Neural progenitor cell (in vitro differentiated cells): ENCODE measurements at regions not wholly inside any gene's neighbourhood (a gene's known extent, or its start where the extent isn't known, plus 50 kb on each side); places are given as distances from the start of the nearest gene placed in this dataset.

ENCODE experiments used
- DNase-seq: peaks from one replicate; pipeline ENCODE4 v3.0.0-alpha.2; 2016; ENCODE audit warnings: low spot score
- H2AFZ ChIP-seq: fragments of 200-600 bp; sonication (generic); replicated peaks from 2 replicates; pipeline ENCODE4 v1.6.1; 2016; ENCODE audit warnings: antibody characterized with exemption
- H3F3A ChIP-seq: fragments of 200-600 bp; sonication (generic); 2 replicates; pipeline ENCODE4 v1.6.1; 2016; ENCODE audit warnings: antibody characterized with exemption, low read depth
- H3K27ac ChIP-seq: fragments of 200-600 bp; sonication (generic); 2 replicates; pipeline ENCODE4 v1.5.1; 2016; ENCODE audit warnings: mild to moderate bottlenecking
- H3K27me3 ChIP-seq: fragments of 200-600 bp; sonication (generic); 2 replicates; pipeline ENCODE4 v1.6.1; 2016; ENCODE audit warnings: mild to moderate bottlenecking, moderate library complexity
- H3K36me3 ChIP-seq: fragments of 200-600 bp; sonication (generic); 2 replicates; pipeline ENCODE4 v1.5.1; 2016
- H3K4me1 ChIP-seq: fragments of 200-600 bp; sonication (generic); 2 replicates; pipeline ENCODE4 v1.6.1; 2016; ENCODE audit warnings: mixed run types
- H3K4me2 ChIP-seq: fragments of 200-600 bp; sonication (generic); 2 replicates; pipeline ENCODE4 v1.6.1; 2016
- H3K4me3 ChIP-seq: fragments of 200-600 bp; sonication (generic); 2 replicates; pipeline ENCODE4 v1.5.1; 2016
- H3K79me2 ChIP-seq: fragments of 200-600 bp; sonication (generic); 2 replicates; pipeline ENCODE4 v1.6.1; 2016; ENCODE audit warnings: low read depth
- H3K9ac ChIP-seq: fragments of 200-600 bp; sonication (generic); 2 replicates; pipeline ENCODE4 v1.6.1; 2016
- H3K9me3 ChIP-seq: fragments of 200-600 bp; sonication (generic); 2 replicates; pipeline ENCODE4 v1.5.1; 2016; ENCODE audit warnings: low read depth
- H4K20me1 ChIP-seq: fragments of 200-600 bp; sonication (generic); 2 replicates; pipeline ENCODE4 v1.6.1; 2016; ENCODE audit warnings: low read depth
- H3K27ac Mint-ChIP-seq: 3 replicates; pipeline ENCODE4 v1.8.0; 2021; ENCODE audit warnings: mixed read lengths
- H3K27me3 Mint-ChIP-seq: 2 replicates; pipeline ENCODE4 v1.8.0; 2022; ENCODE audit warnings: low read depth, mild to moderate bottlenecking, inconsistent platforms, moderate library complexity, mixed read lengths; ENCODE audit not compliant: insufficient read depth
- H3K36me3 Mint-ChIP-seq: 3 replicates; pipeline ENCODE4 v1.8.0; 2021; ENCODE audit warnings: mixed read lengths
- H3K4me1 Mint-ChIP-seq: 3 replicates; pipeline ENCODE4 v1.8.0; 2021; ENCODE audit warnings: mixed read lengths
- H3K4me3 Mint-ChIP-seq: 3 replicates; pipeline ENCODE4 v1.8.0; 2021; ENCODE audit warnings: mild to moderate bottlenecking, moderate library complexity, mixed read lengths
- H3K9me3 Mint-ChIP-seq: 3 replicates; pipeline ENCODE4 v1.8.0; 2020; ENCODE audit warnings: mixed read lengths
- CTCF ChIP-seq: fragments of 200-600 bp; sonication (generic); IDR thresholded peaks from 2 replicates; pipeline ENCODE4 v1.5.1; 2017; ENCODE audit warnings: antibody characterized with exemption, mild to moderate bottlenecking
- EZH2 ChIP-seq: fragments of 200-600 bp; sonication (generic); IDR thresholded peaks from 2 replicates; pipeline ENCODE4 v1.6.1; 2017; ENCODE audit warnings: antibody characterized with exemption, mild to moderate bottlenecking, moderate library complexity
- EZH2phosphoT487 ChIP-seq: fragments of 200-600 bp; sonication (generic); IDR thresholded peaks from 2 replicates; pipeline ENCODE4 v1.6.1; 2017; ENCODE audit warnings: antibody characterized with exemption

DNA sequence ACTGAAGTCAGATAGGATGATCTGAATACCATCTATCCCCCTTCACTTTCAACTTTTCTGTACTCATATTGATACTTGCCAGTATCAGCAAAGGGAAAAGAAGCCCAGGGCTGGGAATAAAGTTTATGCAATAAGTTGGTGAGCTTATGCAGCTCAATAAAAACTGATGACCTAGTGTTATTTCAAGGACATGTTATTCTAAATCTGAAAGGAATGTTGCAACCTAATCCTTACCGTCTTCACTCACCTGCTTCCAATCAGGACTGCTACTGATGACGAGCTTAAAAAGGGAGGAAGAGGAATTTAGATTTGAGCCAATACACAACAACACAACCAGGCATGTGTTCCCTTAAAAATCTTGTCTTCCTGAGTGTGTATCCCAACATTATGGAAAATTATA lies 419.9 kb downstream of the SPRY1 start:
- H3K4me1 Mint-ChIP-seq, result peaks cover 9% of the 10 kb centered on the region
- Histone ChIP-seq H4K20me1 (no peaks in the 10 kb centered on the region), H2AFZ (no peak overlapping the region), H3K27me3 (no peaks in the 10 kb centered on the region), H3K4me2 (no peak overlapping the region), H3K79me2 (no peaks in the 10 kb centered on the region), H3K27ac (no peak overlapping the region), H3K36me3 (no peaks in the 10 kb centered on the region), H3K9ac (no peak overlapping the region), H3F3A (no peaks in the 10 kb centered on the region), H3K4me1 (no peaks in the 10 kb centered on the region), H3K4me3 (no peak overlapping the region), H3K9me3 (no peaks in the 10 kb centered on the region)
- peaks cover 5% of the 10 kb centered on the region for H3K9me3 Mint-ChIP-seq
- H3K27me3 Mint-ChIP-seq, result no peaks in the 10 kb centered on the region
- peaks cover 6% of the 10 kb centered on the region for H3K36me3 Mint-ChIP-seq
- no peak overlapping the region for H3K4me3 Mint-ChIP-seq
- H3K27ac Mint-ChIP-seq, result no peak overlapping the region
- TF ChIP-seq EZH2phosphoT487 (no peak), CTCF (no peak), EZH2 (no peak)
- no peak for DNase-seq

- DNase-seq, result no peak
- H3K27me3 ChIP-seq, result no peaks in the 10 kb centered on the region
- no peaks in the 10 kb centered on the region for H3K4me1 ChIP-seq
- H3K27ac ChIP-seq, result no peak overlapping the region
- no peak overlapping the region for H3K4me2 ChIP-seq
- H3K9me3 Mint-ChIP-seq, result peaks cover 12% of the 10 kb centered on the region
- H3K9me3 ChIP-seq, result no peaks in the 10 kb centered on the region
- H2AFZ ChIP-seq, result peak overlapping the region; percentile 33
- H4K20me1 ChIP-seq, result no peaks in the 10 kb centered on the region
- H3K4me1 Mint-ChIP-seq, result peaks cover 13% of the 10 kb centered on the region
- H3K9ac ChIP-seq, result no peak overlapping the region
- H3K4me3 ChIP-seq, result no peak overlapping the region
- no peaks in the 10 kb centered on the region for H3K36me3 ChIP-seq
- no peaks in the 10 kb centered on the region for H3K27me3 Mint-ChIP-seq
- no peaks in the 10 kb centered on the region for H3F3A ChIP-seq
- no peak overlapping the region for H3K27ac Mint-ChIP-seq
- H3K4me3 Mint-ChIP-seq, result no peak overlapping the region
- no peak for TF ChIP-seq EZH2
- no peaks in the 10 kb centered on the region for H3K79me2 ChIP-seq
- peaks cover 6% of the 10 kb centered on the region for H3K36me3 Mint-ChIP-seq
Measured at GRCh38 chr4:123817025-123817688, 420.6 kb downstream of the SPRY1 start.

DNA sequence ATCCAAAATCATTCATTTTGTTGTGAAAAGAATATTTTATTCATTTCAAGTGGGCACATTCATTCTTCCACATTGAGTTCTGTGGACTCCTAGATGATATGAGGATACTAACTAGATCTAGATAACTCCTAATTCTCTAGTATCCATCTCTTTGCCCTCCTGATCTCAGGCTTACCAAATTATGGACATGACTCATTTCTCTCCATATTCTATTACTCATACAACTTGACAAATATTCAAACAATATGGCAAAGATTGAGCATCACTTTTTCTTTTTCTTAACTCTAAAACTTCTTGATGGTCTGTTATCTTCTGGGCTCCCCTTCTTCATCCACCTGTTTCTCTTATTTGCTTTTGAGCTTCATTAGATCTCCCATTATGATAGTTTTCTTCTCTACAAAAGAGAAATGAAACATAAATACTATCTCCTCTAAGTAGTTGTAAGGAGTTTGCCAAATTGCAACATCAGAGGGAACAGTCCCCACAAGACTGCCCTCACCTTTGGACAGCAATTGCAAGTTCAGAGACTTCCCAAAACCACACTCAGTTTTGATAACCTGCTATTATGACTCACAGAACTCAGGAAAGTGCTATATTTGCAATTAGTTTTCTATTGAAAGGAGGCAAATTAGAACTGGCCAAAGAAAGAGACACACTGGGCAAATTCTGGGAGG lies 422.9 kb downstream of the SPRY1 start:
- H3K4me2 ChIP-seq, result no peak overlapping the region
- no peak overlapping the region for H3K27ac Mint-ChIP-seq
- H3K4me3 Mint-ChIP-seq, result no peak overlapping the region
- H3K27me3 ChIP-seq, result no peaks in the 10 kb centered on the region
- H3K4me1 ChIP-seq, result no peaks in the 10 kb centered on the region
- H3K36me3 Mint-ChIP-seq, result peaks cover 11% of the 10 kb centered on the region
- no peak overlapping the region for H2AFZ ChIP-seq
- no peaks in the 10 kb centered on the region for H3K9me3 ChIP-seq
- H3K4me1 Mint-ChIP-seq, result peaks cover 6% of the 10 kb centered on the region
- H4K20me1 ChIP-seq, result no peaks in the 10 kb centered on the region
- H3K9ac ChIP-seq, result no peak overlapping the region
- TF ChIP-seq EZH2, result no peak
- TF ChIP-seq EZH2phosphoT487, result no peak
- TF ChIP-seq CTCF, result no peak
- H3K27me3 Mint-ChIP-seq, result peaks cover 2% of the 10 kb centered on the region
- H3K4me3 ChIP-seq, result no peak overlapping the region
- DNase-seq, result no peak
- H3K27ac ChIP-seq, result no peak overlapping the region
- H3F3A ChIP-seq, result no peaks in the 10 kb centered on the region
- H3K79me2 ChIP-seq, result no peaks in the 10 kb centered on the region
- peaks cover 23% of the 10 kb centered on the region for H3K9me3 Mint-ChIP-seq
- H3K36me3 ChIP-seq, result no peaks in the 10 kb centered on the region

- Mint-ChIP-seq H3K36me3 (peaks cover 11% of the 10 kb centered on the region), H3K9me3 (peaks cover 34% of the 10 kb centered on the region), H3K4me1 (peaks cover 11% of the 10 kb centered on the region), H3K27me3 (peaks cover 2% of the 10 kb centered on the region), H3K4me3 (no peak overlapping the region), H3K27ac (no peak overlapping the region)
- Histone ChIP-seq H3K4me3 (no peak overlapping the region), H4K20me1 (no peaks in the 10 kb centered on the region), H3K9me3 (no peaks in the 10 kb centered on the region), H3F3A (no peaks in the 10 kb centered on the region), H3K27ac (no peak overlapping the region), H3K36me3 (no peaks in the 10 kb centered on the region), H3K27me3 (no peaks in the 10 kb centered on the region), H3K4me2 (no peak overlapping the region), H2AFZ (no peak overlapping the region), H3K79me2 (no peaks in the 10 kb centered on the region), H3K9ac (no peak overlapping the region), H3K4me1 (peaks cover 8% of the 10 kb centered on the region)
- no peak for DNase-seq
- TF ChIP-seq CTCF, result no peak
- TF ChIP-seq EZH2phosphoT487, result no peak
- TF ChIP-seq EZH2, result no peak
Measured at GRCh38 chr4:123821861-123822260, 425.3 kb downstream of the SPRY1 start.
